GM18867 (cell line): ENCODE measurements at regions not wholly inside any gene's neighbourhood (a gene's known extent, or its start where the extent isn't known, plus 50 kb on each side); places are given as distances from the start of the nearest gene placed in this dataset.

ENCODE experiments used
- ATAC-seq: cut with Tn5 transposase; IDR thresholded peaks from one replicate; pipeline ENCODE4 v1.9.1; 2021; ENCODE audit warnings: mild to moderate bottlenecking, moderate library complexity; ENCODE audit not compliant: unreplicated experiment

DNA sequence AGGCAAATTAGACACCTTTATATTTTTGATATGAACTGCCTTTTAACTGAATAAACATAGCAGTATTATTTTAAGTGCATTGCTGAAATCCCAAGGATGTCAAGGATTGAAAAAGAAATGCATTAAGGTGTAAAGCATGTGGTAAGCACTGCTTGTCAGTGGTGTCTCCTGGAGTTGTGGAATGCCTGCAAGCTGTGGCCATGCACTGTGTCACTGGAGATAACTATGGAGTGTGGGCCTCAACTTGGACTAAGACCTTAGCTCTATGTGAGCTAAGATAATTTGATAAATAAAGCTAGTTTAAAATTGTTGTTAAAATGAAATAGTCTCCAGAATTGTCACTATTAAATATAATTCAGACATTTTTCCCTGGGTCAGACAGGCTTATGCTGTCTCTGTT is 156.6 kb upstream of the OPRM1 start:
- ATAC-seq = no peak

DNA sequence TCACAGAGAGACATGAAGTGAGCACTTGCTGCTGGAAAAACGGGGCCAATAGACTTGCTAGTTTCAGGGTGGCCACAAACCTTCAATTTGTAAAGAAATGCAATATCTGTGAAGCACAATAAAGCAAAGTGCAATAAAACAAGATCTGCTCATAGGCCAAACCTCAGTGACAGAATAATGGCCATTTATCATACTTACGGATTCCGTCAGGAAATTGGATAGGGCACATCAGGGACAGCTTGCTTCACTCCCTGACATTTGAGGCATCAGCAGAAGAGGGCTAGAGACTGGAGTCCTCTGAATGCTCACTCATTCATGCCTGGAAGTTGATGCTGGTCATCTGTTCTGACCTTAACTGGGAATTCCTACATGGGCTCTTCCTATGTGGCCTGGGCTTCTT is 165.5 kb upstream of the OPRM1 start:
- no peak for ATAC-seq

DNA sequence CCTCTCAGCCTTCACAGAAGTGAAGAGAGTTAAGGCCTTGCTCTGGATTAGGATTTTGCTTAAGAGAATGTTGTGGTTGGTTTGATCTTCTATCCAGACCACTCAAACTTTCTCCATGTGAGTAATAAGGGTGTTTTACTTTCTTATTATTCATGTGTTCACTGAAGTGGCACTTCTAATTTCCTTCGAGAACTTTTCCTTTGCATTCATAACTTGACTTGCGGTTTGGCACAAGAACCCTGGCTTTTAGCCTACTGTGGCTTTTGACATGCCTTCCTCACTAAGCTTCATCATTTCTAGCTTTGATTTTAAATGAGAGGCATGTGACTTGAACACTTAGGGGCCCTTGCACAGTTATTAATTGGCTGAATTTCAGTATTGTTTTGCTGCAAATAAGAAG is 166.1 kb upstream of the OPRM1 start:
- ATAC-seq = peak; percentile 52

DNA sequence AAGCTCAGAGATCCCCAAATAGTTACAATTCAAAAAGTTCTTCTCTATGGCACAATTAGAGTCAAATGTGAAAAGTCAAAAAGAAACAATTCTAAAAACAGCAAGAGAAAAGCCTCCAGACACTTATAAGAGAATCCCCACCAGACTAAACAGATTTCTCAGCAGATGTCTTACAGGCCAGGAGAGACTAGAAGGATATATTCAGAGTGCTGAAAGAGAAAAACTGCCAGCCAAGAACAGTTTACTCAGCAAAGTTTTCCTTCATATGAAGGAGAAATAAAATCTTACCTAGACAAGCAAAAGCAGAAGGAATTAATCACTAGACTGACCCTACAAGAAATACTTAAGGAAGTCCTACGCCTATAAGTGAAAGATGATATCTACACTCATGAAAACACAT is 176.1 kb upstream of the OPRM1 start:
- no peak for ATAC-seq

DNA sequence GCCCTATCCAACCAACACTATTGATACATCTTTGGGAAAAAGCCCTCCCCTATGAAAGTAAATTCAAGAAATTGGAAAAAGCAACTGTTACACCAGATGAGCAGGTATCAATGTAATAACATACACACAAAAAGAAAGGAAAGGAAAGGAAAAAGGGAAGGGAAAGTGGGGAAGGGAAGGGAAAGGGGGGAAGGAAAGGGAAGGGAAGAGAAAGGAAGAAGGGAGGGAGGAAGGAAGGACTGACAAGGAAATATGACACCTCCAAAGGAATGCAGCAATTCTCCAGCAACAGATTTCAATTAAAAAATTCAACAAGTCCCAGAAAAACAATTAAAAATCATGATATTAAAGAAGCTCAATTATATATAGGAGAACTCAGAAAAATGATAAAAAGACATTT is 176.9 kb upstream of the OPRM1 start:
- no peak for ATAC-seq

DNA sequence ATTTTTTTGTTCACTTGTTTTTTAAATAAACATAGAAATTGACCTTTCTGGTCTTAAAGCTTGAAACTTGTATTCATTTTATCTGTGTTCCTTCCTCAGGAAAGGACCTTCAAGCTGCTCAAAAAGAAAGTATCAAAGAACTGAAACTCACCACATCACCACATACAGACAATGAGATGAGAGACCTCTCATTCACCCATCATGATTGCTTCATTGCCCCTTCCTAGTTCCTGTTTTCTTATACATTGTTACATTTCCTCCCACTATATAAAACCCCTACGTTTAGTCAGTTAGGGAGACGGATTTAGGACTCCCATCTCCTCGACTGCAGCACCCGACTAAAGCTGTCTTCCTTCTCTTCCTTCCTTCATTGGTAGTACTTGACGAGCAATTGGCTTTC is 180.5 kb upstream of the OPRM1 start:
- no peak for ATAC-seq

DNA sequence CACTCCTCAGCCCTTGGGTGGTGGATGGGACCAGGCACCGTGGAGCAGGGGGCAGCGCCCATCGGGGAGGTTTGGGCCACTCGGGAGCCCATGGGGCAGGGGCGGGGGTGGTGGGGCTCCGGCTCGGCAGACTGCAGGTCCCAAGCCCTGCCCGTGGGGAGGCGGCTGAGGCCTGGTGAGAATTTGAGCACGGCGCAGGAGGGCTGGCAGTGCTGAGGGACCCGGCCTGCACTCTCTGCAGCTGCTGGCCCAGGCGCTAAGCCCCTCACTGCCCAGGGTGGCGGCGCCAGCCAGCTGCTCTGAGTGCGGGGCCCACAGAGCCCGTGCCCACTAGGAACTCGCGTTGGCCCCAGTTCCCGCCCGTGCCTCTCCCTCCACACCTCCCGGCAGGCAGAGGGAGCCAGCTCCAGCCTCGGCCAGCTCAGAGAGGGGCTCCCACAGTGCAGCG is 182.1 kb upstream of the OPRM1 start:
- ATAC-seq = no peak

DNA sequence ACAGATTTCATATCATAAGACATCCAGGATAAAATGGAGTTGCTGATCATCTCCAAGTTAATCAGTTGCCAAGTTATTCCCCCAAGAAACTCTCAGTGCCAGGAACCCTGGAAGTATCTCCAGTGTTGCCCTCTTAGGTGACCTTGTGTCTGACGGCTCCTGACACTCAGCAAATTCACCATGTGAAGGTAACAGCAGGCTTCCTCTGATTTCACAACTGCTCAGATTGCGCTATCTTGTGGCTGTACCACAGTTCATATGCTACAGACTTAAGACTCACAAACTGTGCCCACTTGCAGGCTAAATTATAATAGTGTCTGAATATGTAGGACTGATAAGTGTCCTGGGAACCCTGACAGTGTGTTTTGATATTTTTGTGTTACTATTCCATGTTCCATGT is 186.6 kb upstream of the OPRM1 start:
- ATAC-seq = no peak

DNA sequence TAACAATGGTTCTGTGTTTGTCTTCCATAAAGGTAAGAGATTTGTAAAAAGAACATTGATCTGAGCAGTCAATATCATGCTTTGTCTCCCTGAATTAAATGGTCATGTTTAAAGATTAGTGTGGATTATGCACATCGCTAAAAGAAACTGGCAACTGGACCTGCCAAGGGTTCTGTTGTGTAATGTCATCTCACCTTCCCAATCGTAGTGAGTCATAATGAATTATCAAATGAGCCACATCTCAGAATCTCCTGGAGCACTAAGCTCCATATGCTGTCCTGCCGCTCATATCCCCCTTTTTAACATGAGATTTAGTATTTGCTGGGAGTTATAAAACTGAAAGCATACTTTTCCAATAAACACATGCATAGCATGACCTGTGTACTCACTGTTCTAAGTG is 187.0 kb upstream of the OPRM1 start:
- no peak for ATAC-seq

DNA sequence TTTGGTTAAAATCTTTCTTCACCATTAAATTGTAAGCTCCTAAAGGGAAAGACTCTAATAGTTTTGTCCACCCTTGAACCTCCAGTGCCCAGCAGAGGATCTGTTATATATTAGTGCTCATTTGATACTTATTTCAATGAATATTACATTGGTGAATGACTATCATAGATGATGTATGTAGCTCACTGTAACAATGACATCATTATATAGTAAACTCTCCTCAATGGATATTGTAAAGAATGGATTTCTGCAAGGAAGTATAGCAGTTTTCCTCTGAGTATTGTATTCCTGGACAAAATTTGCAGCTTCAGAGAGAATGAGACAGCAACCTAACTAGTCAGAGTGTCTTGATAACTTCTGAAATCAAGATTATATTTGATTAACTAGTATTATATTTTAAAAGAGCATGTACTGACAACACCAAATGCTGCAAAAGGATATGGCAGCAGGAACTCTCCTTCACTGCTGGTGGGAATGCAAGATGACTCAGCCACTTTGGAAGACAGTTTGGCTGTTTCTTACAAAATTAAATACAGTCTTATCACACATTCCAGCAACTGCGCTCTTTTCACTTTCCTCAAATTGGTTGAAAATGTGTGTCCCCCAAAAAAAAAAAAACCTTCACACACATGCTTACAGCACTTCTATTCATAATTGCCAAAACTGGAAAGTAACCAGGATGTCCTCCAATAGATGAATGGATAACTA is 189.8 kb upstream of the OPRM1 start:
- ATAC-seq = no peak

DNA sequence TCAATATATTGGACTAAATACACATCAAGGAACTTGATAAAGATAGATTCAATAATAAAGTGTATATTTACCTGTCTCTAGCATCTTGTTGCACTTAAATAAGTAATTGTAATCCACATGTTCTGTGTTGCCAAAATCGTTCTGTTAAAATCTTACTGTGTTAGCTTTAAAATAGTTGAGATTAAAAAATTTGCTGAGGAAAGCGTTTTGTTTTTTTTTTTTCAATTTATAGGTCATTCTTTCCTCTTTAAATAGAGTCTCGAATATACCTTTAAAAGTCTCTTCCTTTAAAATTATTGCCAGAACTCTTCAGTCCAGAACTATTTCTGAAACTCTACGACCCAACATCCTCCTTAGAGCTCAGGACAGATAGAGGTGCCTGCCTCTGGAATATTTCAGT is 195.6 kb upstream of the OPRM1 start:
- no peak for ATAC-seq

DNA sequence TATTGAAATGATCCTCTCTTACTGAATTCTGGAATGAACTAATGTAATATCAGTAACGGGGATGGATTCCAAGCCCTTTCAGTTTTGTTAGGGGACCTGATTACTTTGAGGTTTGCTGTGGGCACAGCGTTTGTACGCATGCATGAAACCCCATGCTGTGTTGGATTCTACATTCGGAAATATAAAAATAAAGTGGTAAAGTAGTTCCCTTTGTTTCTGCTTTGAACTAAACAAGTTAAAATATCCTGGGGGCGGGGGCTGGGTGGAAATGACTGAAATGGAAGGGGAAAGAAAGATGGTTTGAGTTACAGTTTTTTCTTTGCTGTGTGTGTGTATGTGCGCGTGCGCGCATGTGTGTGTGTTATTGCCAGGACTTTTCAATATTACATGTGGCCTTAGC is 196.5 kb upstream of the OPRM1 start:
- ATAC-seq = no peak

DNA sequence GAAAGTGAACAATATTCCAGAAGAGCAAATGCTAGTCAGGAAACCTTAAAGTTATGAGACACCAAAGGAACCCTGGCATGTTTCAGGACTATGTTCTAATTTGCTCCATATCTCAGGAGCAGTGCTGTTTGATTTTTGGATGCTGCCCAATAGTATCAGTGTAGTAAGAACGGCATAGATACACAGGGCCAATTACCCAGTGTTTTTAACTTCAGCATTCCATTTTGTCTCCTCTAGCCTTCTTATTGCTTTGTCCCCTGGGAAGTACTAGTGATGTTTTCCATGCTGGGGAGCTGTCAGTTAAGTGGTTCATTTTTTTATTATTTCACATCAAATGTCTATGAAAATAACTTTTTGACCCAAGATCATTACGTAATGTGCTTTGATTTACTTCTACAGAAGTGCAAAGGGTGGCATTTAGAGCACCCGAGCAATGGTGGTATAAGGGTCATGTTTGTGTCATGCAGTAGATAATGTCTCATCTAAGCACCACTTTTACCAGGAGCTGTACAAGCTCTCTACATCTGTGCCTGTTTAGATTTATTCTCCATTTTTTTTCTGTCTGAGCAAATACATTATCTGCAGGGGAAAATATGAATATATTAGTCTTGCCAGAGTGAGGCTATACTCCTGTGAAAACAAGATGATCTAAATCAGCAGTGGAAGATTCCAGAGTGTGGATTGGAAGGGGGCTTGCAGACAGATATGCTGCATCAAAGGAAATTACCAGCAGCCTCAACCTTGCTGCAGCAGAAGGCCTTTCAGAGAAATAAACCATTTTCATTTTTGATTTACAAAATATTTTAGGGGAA is 198.8 kb upstream of the OPRM1 start:
- ATAC-seq = no peak

DNA sequence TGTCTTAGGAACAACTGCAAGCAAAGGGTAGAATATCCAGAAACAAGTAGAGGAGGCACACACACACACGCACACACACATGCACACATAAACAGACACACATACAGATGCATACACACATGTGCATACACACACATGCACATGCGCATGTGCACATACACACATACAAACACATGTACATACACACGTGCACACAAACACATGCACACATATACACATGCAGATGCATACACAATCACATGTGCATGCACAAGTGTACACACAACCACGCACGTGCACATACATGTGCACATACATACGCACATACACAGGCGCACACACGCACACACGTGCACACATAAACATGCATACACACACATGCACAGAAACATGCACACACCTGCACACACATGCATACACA is 206.5 kb upstream of the OPRM1 start:
- no peak for ATAC-seq

DNA sequence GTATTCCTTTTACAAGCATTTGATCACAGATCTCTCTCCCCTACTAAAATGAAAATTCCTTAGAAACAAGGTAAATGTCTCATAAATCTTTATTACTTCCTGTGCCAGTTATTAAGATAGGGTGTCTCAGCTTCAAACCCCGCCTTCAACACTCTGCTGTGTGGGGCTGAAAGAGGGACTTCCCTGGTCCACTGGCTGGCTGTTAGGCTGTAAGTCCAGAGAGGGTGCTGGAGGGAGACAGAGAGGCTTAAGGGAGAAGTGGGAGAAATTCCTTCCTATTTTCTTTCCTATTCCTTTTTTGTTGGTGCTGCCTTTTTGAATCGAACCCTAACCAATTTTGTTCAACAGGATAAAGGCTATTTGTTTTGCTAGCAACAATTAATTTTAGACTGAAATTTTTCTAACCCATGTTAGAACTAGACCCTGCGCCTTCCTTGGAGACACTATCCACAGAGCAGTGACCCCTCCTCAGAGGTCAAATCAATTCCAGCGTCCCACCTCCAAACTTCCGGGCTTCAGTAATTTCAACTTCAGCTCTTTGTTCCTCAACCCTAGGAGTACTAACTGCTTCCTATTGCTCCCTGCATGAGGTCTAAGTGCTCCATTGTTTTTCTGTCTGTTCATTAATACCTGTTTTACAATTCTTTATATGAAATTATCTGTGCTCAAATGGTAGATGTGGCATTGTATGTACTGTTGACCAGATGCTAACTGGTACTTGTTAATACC is 207.5 kb upstream of the OPRM1 start:
- no peak for ATAC-seq

DNA sequence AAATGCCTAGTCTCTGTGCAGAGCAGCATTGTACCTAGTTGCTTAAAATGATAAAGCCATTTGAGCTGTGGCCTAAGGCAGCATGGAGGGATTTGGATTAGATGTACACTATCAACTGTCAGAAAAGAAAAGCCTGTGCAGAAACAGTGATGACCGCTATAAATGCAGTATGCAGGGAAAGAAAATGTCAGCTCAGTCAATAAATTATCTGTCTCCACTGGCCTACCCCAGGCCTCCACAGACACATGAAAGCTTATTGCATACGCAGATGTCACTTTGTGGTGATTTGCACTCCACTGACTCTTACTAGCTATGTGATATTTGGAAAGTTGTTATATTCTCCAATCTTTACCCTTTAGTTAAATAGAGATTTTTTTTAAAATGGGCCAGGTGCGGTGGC is 221.9 kb upstream of the OPRM1 start:
- ATAC-seq = no peak

DNA sequence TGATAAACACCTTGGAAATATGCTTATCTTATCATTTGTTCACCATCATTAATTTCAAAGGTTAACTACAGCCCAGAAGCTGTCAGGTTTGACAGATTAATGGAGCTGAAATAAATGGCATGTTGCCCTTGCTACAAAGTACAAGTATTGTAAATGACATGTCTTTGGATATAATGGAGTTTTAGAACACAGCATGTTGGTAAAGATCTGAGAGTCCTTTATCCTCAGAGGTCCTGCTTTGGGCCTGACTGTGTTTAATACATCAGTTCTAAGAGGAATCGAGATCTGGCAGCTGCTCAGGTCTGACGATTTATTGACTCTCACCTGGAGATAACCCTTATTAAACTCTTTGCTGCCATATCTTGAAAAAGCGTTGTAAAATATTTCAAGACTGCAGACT is 222.7 kb upstream of the OPRM1 start:
- no peak for ATAC-seq

DNA sequence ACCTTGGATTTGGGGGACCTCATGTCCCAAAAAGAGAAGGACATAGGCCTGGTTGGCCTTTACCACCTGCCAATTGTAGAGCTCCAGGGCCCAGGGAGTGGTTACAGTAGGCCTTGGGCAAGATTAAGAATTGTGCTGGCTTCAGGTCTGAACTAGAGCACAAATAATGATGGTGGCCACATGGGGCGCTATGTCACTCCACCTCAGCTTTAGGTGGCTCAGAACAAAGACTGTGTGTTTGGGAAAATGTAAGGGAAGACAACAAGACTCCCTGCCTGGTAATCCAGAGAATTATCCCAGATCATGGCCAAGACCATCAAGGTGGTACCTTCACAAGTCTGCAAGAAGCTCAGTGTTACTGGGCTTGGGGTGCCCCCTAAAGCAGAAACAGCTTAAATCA is 224.9 kb upstream of the OPRM1 start:
- ATAC-seq = no peak

DNA sequence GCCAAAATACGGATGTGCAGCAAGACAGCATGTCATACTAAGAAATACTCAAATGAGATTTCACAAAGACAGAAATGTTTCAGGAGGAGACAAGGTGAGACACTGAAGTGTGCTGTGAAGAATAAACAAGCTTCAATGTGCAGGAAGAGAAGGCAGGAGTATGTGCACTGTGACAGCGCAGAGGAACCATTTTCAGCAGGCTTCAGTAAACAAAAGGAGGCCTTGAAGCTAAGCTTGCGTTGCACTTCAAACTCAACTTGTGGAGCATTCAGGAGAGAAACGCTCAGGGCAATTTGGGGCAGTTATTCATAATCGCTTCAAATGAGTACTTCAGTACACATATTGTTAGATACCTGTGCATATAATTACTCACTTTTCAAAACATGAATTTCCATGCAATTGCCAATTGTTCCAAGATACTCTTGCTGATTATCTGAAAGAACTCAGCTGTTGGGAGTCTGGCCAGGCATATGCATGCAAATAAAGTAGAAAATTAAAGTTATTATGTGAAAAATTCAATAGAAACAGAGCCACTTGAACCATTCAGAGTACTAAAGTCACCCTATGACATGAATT is 234.2 kb upstream of the OPRM1 start:
- ATAC-seq = no peak

DNA sequence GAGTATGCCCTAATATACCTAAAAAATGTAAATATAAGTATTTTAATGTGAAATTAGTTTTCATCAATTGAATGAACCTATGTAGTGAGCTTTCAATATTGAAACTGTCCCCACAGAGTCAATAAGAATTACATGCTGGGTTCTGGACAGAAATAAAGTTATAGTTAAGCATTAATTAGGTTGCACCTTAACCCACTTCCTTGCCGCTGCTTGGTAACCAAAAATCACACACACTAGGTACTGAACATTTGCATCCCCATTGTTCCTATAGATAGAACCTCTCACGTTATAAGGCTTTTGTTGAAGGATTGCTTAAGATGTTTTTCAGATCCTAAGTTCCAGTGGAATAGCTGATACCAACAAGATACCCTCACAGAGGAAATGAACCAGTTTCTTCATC is 237.1 kb upstream of the OPRM1 start:
- no peak for ATAC-seq

DNA sequence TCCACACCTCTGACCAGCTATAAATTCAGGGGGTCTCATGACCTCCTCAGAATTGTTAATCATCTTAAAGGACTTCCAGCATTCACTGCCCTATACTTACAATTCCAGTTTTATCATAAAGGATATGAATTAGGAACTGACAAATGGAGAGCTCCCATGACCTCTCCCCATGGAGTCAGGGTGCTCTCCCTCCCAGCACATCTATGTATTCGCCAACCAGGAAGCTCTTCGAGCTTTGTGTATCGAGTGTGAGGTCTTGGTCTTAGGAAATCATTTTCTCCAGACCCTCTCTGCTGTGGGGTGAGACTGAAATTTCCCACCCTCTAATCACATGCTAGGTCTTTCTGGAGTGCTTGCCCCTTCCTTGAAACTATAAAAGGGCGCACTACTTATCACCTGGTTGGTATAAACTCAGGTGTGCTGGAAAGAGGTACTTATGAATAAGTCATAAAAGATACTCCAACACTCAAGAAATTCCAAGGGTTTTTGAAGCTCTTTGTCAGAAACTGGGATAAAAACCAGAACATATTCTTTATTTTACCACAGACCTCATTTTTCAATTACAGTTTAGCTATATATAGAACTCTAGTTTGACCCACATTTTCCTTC is 238.4 kb upstream of the OPRM1 start:
- no peak for ATAC-seq
